ENCODE measurements at regions not wholly inside any gene's neighbourhood (a gene's known extent, or its start where the extent isn't known, plus 50 kb on each side); places are given as distances from the start of the nearest gene placed in this dataset.

- no peaks in the 10 kb centered on the region for H3K36me3 ChIP-seq
- no peaks in the 10 kb centered on the region for H3K36me3 Mint-ChIP-seq
- H3K27me3 Mint-ChIP-seq (ENCODE audit: insufficient read depth, low read depth) = no peaks in the 10 kb centered on the region
- no peak overlapping the region for H3K4me2 ChIP-seq
- no peak for DNase-seq (ENCODE audit: low spot score)
- no peaks in the 10 kb centered on the region for H3K79me2 ChIP-seq (ENCODE audit: low read depth)
- H3K4me1 Mint-ChIP-seq = no peaks in the 10 kb centered on the region
- H3K27ac ChIP-seq = no peak overlapping the region
- H3F3A ChIP-seq (ENCODE audit: low read depth) = no peaks in the 10 kb centered on the region
- no peaks in the 10 kb centered on the region for H4K20me1 ChIP-seq (ENCODE audit: low read depth)
- no peaks in the 10 kb centered on the region for H3K9me3 ChIP-seq (ENCODE audit: low read depth)
- no peak overlapping the region for H3K4me3 Mint-ChIP-seq
- no peak overlapping the region for H3K27ac Mint-ChIP-seq
- TF ChIP-seq EZH2 (IDR thresholded peaks at IDR 0.05) (no peak), EZH2phosphoT487 (IDR thresholded peaks at IDR 0.05) (no peak), CTCF (IDR thresholded peaks at IDR 0.05) (no peak)
- H3K9ac ChIP-seq = no peak overlapping the region
- H2AFZ ChIP-seq (replicated peaks) = no peak overlapping the region
- H3K9me3 Mint-ChIP-seq = no peaks in the 10 kb centered on the region
- no peaks in the 10 kb centered on the region for H3K4me1 ChIP-seq
- no peaks in the 10 kb centered on the region for H3K27me3 ChIP-seq
- no peak overlapping the region for H3K4me3 ChIP-seq
Measured at GRCh38 chr1:101526813-101527212, 290.0 kb downstream of the S1PR1 start.

- no peak overlapping the region for H3K27ac Mint-ChIP-seq
- no peak overlapping the region for H3K4me3 ChIP-seq
- H4K20me1 ChIP-seq (ENCODE audit: low read depth) = no peaks in the 10 kb centered on the region
- no peak overlapping the region for H2AFZ ChIP-seq (replicated peaks)
- no peaks in the 10 kb centered on the region for H3K79me2 ChIP-seq (ENCODE audit: low read depth)
- H3K4me2 ChIP-seq = no peak overlapping the region
- no peaks in the 10 kb centered on the region for H3K9me3 ChIP-seq (ENCODE audit: low read depth)
- H3K27me3 ChIP-seq = no peaks in the 10 kb centered on the region
- no peaks in the 10 kb centered on the region for H3K4me1 Mint-ChIP-seq
- no peaks in the 10 kb centered on the region for H3K4me1 ChIP-seq
- H3K36me3 Mint-ChIP-seq = no peaks in the 10 kb centered on the region
- no peak for DNase-seq (ENCODE audit: low spot score)
- no peak overlapping the region for H3K9ac ChIP-seq
- H3K36me3 ChIP-seq = no peaks in the 10 kb centered on the region
- no peaks in the 10 kb centered on the region for H3K9me3 Mint-ChIP-seq
- TF ChIP-seq CTCF (IDR thresholded peaks at IDR 0.05) (no peak), EZH2 (IDR thresholded peaks at IDR 0.05) (no peak), EZH2phosphoT487 (IDR thresholded peaks at IDR 0.05) (no peak)
- no peaks in the 10 kb centered on the region for H3F3A ChIP-seq (ENCODE audit: low read depth)
- H3K27ac ChIP-seq = no peak overlapping the region
- H3K27me3 Mint-ChIP-seq (ENCODE audit: insufficient read depth, low read depth) = no peaks in the 10 kb centered on the region
- no peak overlapping the region for H3K4me3 Mint-ChIP-seq
Measured at GRCh38 chr1:101532377-101532776, 295.6 kb downstream of the S1PR1 start.

- no peak for TF ChIP-seq CTCF (IDR thresholded peaks at IDR 0.05)
- no peak for TF ChIP-seq EZH2 (IDR thresholded peaks at IDR 0.05)
- no peak for TF ChIP-seq EZH2phosphoT487 (IDR thresholded peaks at IDR 0.05)
- no peak overlapping the region for H3K4me2 ChIP-seq
- no peak for DNase-seq (ENCODE audit: low spot score)
- H2AFZ ChIP-seq (replicated peaks) = peak overlapping the region; percentile 65
- no peaks in the 10 kb centered on the region for H3K27me3 ChIP-seq
- H3K4me1 Mint-ChIP-seq = no peaks in the 10 kb centered on the region
- no peak overlapping the region for H3K27ac Mint-ChIP-seq
- no peaks in the 10 kb centered on the region for H4K20me1 ChIP-seq (ENCODE audit: low read depth)
- no peaks in the 10 kb centered on the region for H3K36me3 ChIP-seq
- no peaks in the 10 kb centered on the region for H3K27me3 Mint-ChIP-seq (ENCODE audit: insufficient read depth, low read depth)
- H3K9me3 Mint-ChIP-seq = no peaks in the 10 kb centered on the region
- no peaks in the 10 kb centered on the region for H3F3A ChIP-seq (ENCODE audit: low read depth)
- no peak overlapping the region for H3K9ac ChIP-seq
- H3K79me2 ChIP-seq (ENCODE audit: low read depth) = no peaks in the 10 kb centered on the region
- no peak overlapping the region for H3K4me3 Mint-ChIP-seq
- H3K27ac ChIP-seq = no peak overlapping the region
- H3K4me3 ChIP-seq = no peak overlapping the region
- no peaks in the 10 kb centered on the region for H3K4me1 ChIP-seq
- H3K36me3 Mint-ChIP-seq = no peaks in the 10 kb centered on the region
- no peaks in the 10 kb centered on the region for H3K9me3 ChIP-seq (ENCODE audit: low read depth)
Measured at GRCh38 chr1:101540161-101540560, 303.3 kb downstream of the S1PR1 start.

GRCh38 chr1:101546885-101547284 lies 310.1 kb downstream of the S1PR1 start:
- Histone ChIP-seq H3K79me2 (ENCODE audit: low read depth) (no peaks in the 10 kb centered on the region), H3K9ac (no peak overlapping the region), H3K9me3 (ENCODE audit: low read depth) (no peaks in the 10 kb centered on the region), H3K4me3 (no peak overlapping the region), H3K4me1 (peaks cover 3% of the 10 kb centered on the region), H4K20me1 (ENCODE audit: low read depth) (no peaks in the 10 kb centered on the region), H3K4me2 (no peak overlapping the region), H3K36me3 (no peaks in the 10 kb centered on the region), H2AFZ (replicated peaks) (no peak overlapping the region), H3F3A (ENCODE audit: low read depth) (no peaks in the 10 kb centered on the region), H3K27me3 (no peaks in the 10 kb centered on the region), H3K27ac (no peak overlapping the region)
- Mint-ChIP-seq H3K27me3 (ENCODE audit: insufficient read depth, low read depth) (no peaks in the 10 kb centered on the region), H3K4me3 (no peak overlapping the region), H3K4me1 (no peaks in the 10 kb centered on the region), H3K9me3 (no peaks in the 10 kb centered on the region), H3K36me3 (no peaks in the 10 kb centered on the region), H3K27ac (no peak overlapping the region)
- no peak for TF ChIP-seq CTCF (IDR thresholded peaks at IDR 0.05)
- no peak for TF ChIP-seq EZH2 (IDR thresholded peaks at IDR 0.05)
- no peak for TF ChIP-seq EZH2phosphoT487 (IDR thresholded peaks at IDR 0.05)
- DNase-seq (ENCODE audit: low spot score) = no peak

Data from neural progenitor cell (in vitro differentiated cells).